ENCODE measurements at regions not wholly inside any gene's neighbourhood (a gene's known extent, or its start where the extent isn't known, plus 50 kb on each side); places are given as distances from the start of the nearest gene placed in this dataset.

GRCh38 chr15:36392676-36393266 is 186.7 kb upstream of the CDIN1 start:
- no peaks in the 10 kb centered on the region for H3K9me3 ChIP-seq (ENCODE audit: insufficient read depth, low read length, severe bottlenecking)
- H3K36me3 ChIP-seq (ENCODE audit: insufficient read depth, low read length) = no peaks in the 10 kb centered on the region
- DNase-seq (no peak), ATAC-seq (ENCODE audit: insufficient read depth, low read depth) (no peak)
- no peaks in the 10 kb centered on the region for H3K79me2 ChIP-seq (ENCODE audit: insufficient read depth, low read length)
- H4K20me1 ChIP-seq (ENCODE audit: insufficient read depth, low read length) = no peaks in the 10 kb centered on the region
- H3K9ac ChIP-seq (ENCODE audit: low read depth, low read length) = no peak overlapping the region
- H3K27ac ChIP-seq (ENCODE audit: low read length) = no peak overlapping the region
- no peak overlapping the region for H2AFZ ChIP-seq (ENCODE audit: low read depth, low read length)
- H3K4me1 ChIP-seq (ENCODE audit: insufficient read depth, low read length) = no peaks in the 10 kb centered on the region
- TF ChIP-seq CTCF (IDR thresholded peaks at IDR 0.05; ENCODE audit: borderline replicate concordance, extremely low read depth, low read length, poor library complexity, severe bottlenecking) = no peak
- TF ChIP-seq EZH2 (IDR thresholded peaks at IDR 0.05; ENCODE audit: borderline replicate concordance, low read depth, low read length, severe bottlenecking) = no peak
- H3K4me2 ChIP-seq (ENCODE audit: insufficient read depth, low read length) = no peak overlapping the region
- H3K4me3 ChIP-seq (ENCODE audit: low read depth in 1 of 2, low read length in 2 of 2) = no peak overlapping the region
- H3K27me3 ChIP-seq (ENCODE audit: insufficient read depth, low read length, poor library complexity) = no peaks in the 10 kb centered on the region

GRCh38 chr15:36398212-36398611 is 181.2 kb upstream of the CDIN1 start:
- H3K9ac ChIP-seq (ENCODE audit: low read depth, low read length) = no peak overlapping the region
- H3K27me3 ChIP-seq (ENCODE audit: insufficient read depth, low read length, poor library complexity) = no peaks in the 10 kb centered on the region
- no peak overlapping the region for H3K4me2 ChIP-seq (ENCODE audit: insufficient read depth, low read length)
- no peak for TF ChIP-seq EZH2 (IDR thresholded peaks at IDR 0.05; ENCODE audit: borderline replicate concordance, low read depth, low read length, severe bottlenecking)
- no peak for TF ChIP-seq CTCF (IDR thresholded peaks at IDR 0.05; ENCODE audit: borderline replicate concordance, extremely low read depth, low read length, poor library complexity, severe bottlenecking)
- H3K27ac ChIP-seq (ENCODE audit: low read length) = no peak overlapping the region
- no peaks in the 10 kb centered on the region for H3K36me3 ChIP-seq (ENCODE audit: insufficient read depth, low read length)
- no peaks in the 10 kb centered on the region for H3K79me2 ChIP-seq (ENCODE audit: insufficient read depth, low read length)
- no peaks in the 10 kb centered on the region for H3K9me3 ChIP-seq (ENCODE audit: insufficient read depth, low read length, severe bottlenecking)
- H2AFZ ChIP-seq (ENCODE audit: low read depth, low read length) = no peak overlapping the region
- no peak overlapping the region for H3K4me3 ChIP-seq (ENCODE audit: low read depth in 1 of 2, low read length in 2 of 2)
- H3K4me1 ChIP-seq (ENCODE audit: insufficient read depth, low read length) = no peaks in the 10 kb centered on the region
- no peak for DNase-seq
- no peaks in the 10 kb centered on the region for H4K20me1 ChIP-seq (ENCODE audit: insufficient read depth, low read length)
- no peak for ATAC-seq (ENCODE audit: insufficient read depth, low read depth)

- Histone ChIP-seq H3K4me1 (ENCODE audit: insufficient read depth, low read length) (no peaks in the 10 kb centered on the region), H3K9me3 (ENCODE audit: insufficient read depth, low read length, severe bottlenecking) (no peaks in the 10 kb centered on the region), H3K36me3 (ENCODE audit: insufficient read depth, low read length) (no peaks in the 10 kb centered on the region), H3K4me2 (ENCODE audit: insufficient read depth, low read length) (no peak overlapping the region), H3K79me2 (ENCODE audit: insufficient read depth, low read length) (no peaks in the 10 kb centered on the region), H3K9ac (ENCODE audit: low read depth, low read length) (no peak overlapping the region), H4K20me1 (ENCODE audit: insufficient read depth, low read length) (no peaks in the 10 kb centered on the region), H3K27me3 (ENCODE audit: insufficient read depth, low read length, poor library complexity) (no peaks in the 10 kb centered on the region), H3K4me3 (ENCODE audit: low read depth in 1 of 2, low read length in 2 of 2) (no peak overlapping the region), H3K27ac (ENCODE audit: low read length) (no peak overlapping the region), H2AFZ (ENCODE audit: low read depth, low read length) (no peak overlapping the region)
- ATAC-seq (ENCODE audit: insufficient read depth, low read depth) = no peak
- TF ChIP-seq EZH2 (IDR thresholded peaks at IDR 0.05; ENCODE audit: borderline replicate concordance, low read depth, low read length, severe bottlenecking) = no peak
- TF ChIP-seq CTCF (IDR thresholded peaks at IDR 0.05; ENCODE audit: borderline replicate concordance, extremely low read depth, low read length, poor library complexity, severe bottlenecking) = no peak
- no peak for DNase-seq
Measured at GRCh38 chr15:36399276-36399675, 180.2 kb upstream of the CDIN1 start.

Data from DND-41 (cell line).